22Rv1 (cell line): ENCODE measurements at regions not wholly inside any gene's neighbourhood (a gene's known extent, or its start where the extent isn't known, plus 50 kb on each side); places are given as distances from the start of the nearest gene placed in this dataset.

Experiments used
- H3K27ac ChIP-seq: fragments of 450-650 bp; 2 replicates; pipeline ENCODE4 v1.5.1; 2017
- CTCF ChIP-seq: fragments of 450-650 bp; IDR thresholded peaks from 2 replicates; pipeline ENCODE4 v1.5.1; 2017; ENCODE audit warnings: mild to moderate bottlenecking
- ZFX ChIP-seq: fragments of 450-650 bp; IDR thresholded peaks from 2 replicates; pipeline ENCODE4 v1.6.1; 2017; ENCODE audit warnings: antibody characterized with exemption, borderline replicate concordance

- no peak for TF ChIP-seq ZFX
- no peak for TF ChIP-seq CTCF
- no peak overlapping the region for H3K27ac ChIP-seq
These were observed 134.8 kb downstream of the OAT start for GRCh38 chr10:124283949-124284250.

- no peak for TF ChIP-seq ZFX
- TF ChIP-seq CTCF: no peak
- no peak overlapping the region for H3K27ac ChIP-seq
These were observed 135.3 kb downstream of the OAT start for GRCh38 chr10:124283215-124283948.

- TF ChIP-seq ZFX (no peak), CTCF (no peak)
- H3K27ac ChIP-seq: no peak overlapping the region
These were observed 136.4 kb downstream of the OAT start for GRCh38 chr10:124282326-124282725.

GRCh38 chr10:124281666-124282065, 137.1 kb downstream of the OAT start:
- TF ChIP-seq ZFX (no peak), CTCF (no peak)

GRCh38 chr10:124280916-124281315, 137.8 kb downstream of the OAT start:
- H3K27ac ChIP-seq: no peak overlapping the region
- TF ChIP-seq ZFX (no peak), CTCF (no peak)

More at GRCh38 chr10:124281666-124282065, 137.1 kb downstream of the OAT start:
- H3K27ac ChIP-seq: no peak overlapping the region

- TF ChIP-seq CTCF (no peak), ZFX (no peak)
- H3K27ac ChIP-seq: no peak overlapping the region
These were observed 138.8 kb downstream of the OAT start for GRCh38 chr10:124279882-124280281.

- H3K27ac ChIP-seq: no peak overlapping the region
- TF ChIP-seq ZFX (no peak), CTCF (no peak)
These were observed 139.4 kb downstream of the OAT start for GRCh38 chr10:124279298-124279697.
